K562 (cell line): ENCODE measurements at regions not wholly inside any gene's neighbourhood (a gene's known extent, or its start where the extent isn't known, plus 50 kb on each side); places are given as distances from the start of the nearest gene placed in this dataset.

Experiments
- E2F3 ChIP-seq: fragments of 250-450 bp; sonication (Bioruptor Pico); IDR thresholded peaks from 2 replicates; pipeline ENCODE4 v1.4.0; 2020; ENCODE audit warnings: mild to moderate bottlenecking
- MEF2D ChIP-seq: conservative IDR thresholded peaks from 2 replicates; pipeline ENCODE4 v1.6.1; 2016; ENCODE audit warnings: low read depth, missing genetic modification characterization, missing compliant biosample characterization
- MLLT1 ChIP-seq, 2 experiments: fragments of 450-650 bp; IDR thresholded peaks; 2 replicates each; pipeline ENCODE4 v1.6.1; 2016
- NBN ChIP-seq: fragments of 450-650 bp; IDR thresholded peaks from 2 replicates; pipeline ENCODE4 v1.6.1; 2016; ENCODE audit warnings: low read depth, mild to moderate bottlenecking
- RAD21 ChIP-seq, 2 experiments: fragments of 250-450 bp in 1 of 2; fragments of 450-650 bp in 1 of 2; sonication (Bioruptor Pico) in 1 of 2; formaldehyde crosslinking in 1 of 2; IDR thresholded peaks in 1 of 2; conservative IDR thresholded peaks in 1 of 2; 2 replicates each; pipeline versions ENCODE4 v1.4.0 to v1.8.0; 2020 to 2022; ENCODE audit warnings: mild to moderate bottlenecking in 2 of 2, moderate library complexity in 1 of 2
- TF ChIP-seq, protein P1 (sequence below), 2 experiments: fragments of 450-650 bp; IDR thresholded peaks; 2 replicates each; pipeline ENCODE4 v1.6.1; 2018; ENCODE audit warnings: mild to moderate bottlenecking in 2 of 2, low read depth in 1 of 2; ENCODE audit not compliant: partially characterized antibody in 2 of 2

GRCh38 chr6:129920103-129920798 lies 59.1 kb upstream of the TMEM244 start (continued):
- TF ChIP-seq, protein P1, sequence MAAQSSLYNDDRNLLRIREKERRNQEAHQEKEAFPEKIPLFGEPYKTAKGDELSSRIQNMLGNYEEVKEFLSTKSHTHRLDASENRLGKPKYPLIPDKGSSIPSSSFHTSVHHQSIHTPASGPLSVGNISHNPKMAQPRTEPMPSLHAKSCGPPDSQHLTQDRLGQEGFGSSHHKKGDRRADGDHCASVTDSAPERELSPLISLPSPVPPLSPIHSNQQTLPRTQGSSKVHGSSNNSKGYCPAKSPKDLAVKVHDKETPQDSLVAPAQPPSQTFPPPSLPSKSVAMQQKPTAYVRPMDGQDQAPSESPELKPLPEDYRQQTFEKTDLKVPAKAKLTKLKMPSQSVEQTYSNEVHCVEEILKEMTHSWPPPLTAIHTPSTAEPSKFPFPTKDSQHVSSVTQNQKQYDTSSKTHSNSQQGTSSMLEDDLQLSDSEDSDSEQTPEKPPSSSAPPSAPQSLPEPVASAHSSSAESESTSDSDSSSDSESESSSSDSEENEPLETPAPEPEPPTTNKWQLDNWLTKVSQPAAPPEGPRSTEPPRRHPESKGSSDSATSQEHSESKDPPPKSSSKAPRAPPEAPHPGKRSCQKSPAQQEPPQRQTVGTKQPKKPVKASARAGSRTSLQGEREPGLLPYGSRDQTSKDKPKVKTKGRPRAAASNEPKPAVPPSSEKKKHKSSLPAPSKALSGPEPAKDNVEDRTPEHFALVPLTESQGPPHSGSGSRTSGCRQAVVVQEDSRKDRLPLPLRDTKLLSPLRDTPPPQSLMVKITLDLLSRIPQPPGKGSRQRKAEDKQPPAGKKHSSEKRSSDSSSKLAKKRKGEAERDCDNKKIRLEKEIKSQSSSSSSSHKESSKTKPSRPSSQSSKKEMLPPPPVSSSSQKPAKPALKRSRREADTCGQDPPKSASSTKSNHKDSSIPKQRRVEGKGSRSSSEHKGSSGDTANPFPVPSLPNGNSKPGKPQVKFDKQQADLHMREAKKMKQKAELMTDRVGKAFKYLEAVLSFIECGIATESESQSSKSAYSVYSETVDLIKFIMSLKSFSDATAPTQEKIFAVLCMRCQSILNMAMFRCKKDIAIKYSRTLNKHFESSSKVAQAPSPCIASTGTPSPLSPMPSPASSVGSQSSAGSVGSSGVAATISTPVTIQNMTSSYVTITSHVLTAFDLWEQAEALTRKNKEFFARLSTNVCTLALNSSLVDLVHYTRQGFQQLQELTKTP (IDR thresholded peaks at IDR 0.05; ENCODE audit: low read depth in 1 of 2, partially characterized antibody in 2 of 2) = no peak
- TF ChIP-seq RAD21 (CRISPR knock-in tag; conservative IDR thresholded peaks at IDR 0.05 in 1 of 2, IDR thresholded peaks at IDR 0.05 in 1 of 2) = no peak
- no peak for TF ChIP-seq MEF2D
- TF ChIP-seq E2F3 = no peak
- TF ChIP-seq NBN = no peak
- no peak for TF ChIP-seq MLLT1 (IDR thresholded peaks at IDR 0.05)
